ENCODE measurements at regions not wholly inside any gene's neighbourhood (a gene's known extent, or its start where the extent isn't known, plus 50 kb on each side); places are given as distances from the start of the nearest gene placed in this dataset.

DNA sequence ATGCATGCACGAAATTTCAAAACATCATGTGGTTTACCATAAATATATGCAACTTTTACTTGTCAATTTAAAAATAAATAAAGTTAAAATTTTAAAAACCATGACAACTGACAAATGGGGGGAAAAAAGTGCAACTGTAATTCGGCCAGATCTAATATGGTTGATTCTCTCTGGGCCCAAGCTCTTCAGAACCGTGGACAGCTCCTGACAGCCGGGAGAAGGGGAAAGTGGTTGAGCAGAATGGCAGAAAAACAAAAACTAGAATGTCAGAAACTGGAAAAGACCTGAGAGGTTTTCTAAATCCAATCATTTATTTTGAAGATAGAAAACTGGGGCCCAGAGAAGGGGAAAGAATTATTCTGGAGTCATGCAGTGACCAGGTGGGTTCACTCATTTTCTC lies 126.6 kb downstream of the TMEM132E start:
- TF ChIP-seq YY1 (IDR thresholded peaks at IDR 0.05; ENCODE audit: insufficient read depth, insufficient read length) (no peak), SUZ12 (IDR thresholded peaks at IDR 0.05; ENCODE audit: extremely low read depth, insufficient read depth, insufficient read length) (no peak)
